Activated T-cell treated with anti-CD3 and anti-CD28 coated beads for 24 hours (primary cell): ENCODE measurements at regions not wholly inside any gene's neighbourhood (a gene's known extent, or its start where the extent isn't known, plus 50 kb on each side); places are given as distances from the start of the nearest gene placed in this dataset.
"Not testable (repeated sequence)": the region's sequence is repeated elsewhere in the genome, so short reads cannot be mapped to it uniquely, and the experiment has no call there.

Experiments
- DNase-seq: peaks from one replicate; pipeline ENCODE4 v3.0.0-alpha.2; 2020; ENCODE audit warnings: low read depth

GRCh38 chr7:67916111-67916510 lies 919.5 kb downstream of the TYW1 start:
- not testable (repeated sequence) for DNase-seq

GRCh38 chr7:67916571-67917436 lies 920.2 kb downstream of the TYW1 start:
- no peak for DNase-seq

DNA sequence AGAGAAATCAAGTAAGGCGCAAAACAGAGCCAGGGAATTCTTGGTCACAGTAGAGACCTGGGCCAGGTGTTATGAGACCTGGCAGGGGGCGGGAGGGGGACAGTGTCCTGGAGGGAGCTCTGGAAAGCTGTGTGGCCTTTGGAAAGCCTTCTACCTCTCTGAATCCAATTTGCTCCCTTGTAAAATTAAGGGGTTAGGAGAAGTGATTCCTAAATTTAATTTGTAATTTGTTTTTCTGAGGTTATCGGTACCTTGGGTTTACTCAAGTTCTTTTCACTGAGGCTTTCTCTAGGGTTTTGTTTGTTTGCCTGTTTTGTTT lies 920.8 kb downstream of the TYW1 start:
- no peak for DNase-seq

DNA sequence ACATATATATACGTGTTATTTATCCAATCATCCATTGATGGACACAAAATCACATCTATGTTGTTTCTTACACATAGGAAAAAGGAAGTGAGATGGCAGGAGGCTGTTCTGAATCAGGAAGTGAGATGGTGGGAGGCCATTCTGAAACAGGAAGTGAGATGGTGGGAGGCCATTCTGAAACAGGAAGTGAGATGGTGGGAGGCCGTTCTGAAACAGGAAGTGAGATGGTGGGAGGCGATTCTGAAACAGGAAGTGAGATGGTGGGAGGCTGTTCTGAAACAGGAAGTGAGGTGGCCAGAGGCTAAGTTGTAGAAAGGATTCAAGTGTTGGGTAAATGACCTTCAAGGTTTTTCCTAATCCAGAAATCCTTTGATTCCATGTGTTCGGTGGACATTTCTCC lies 921.5 kb downstream of the TYW1 start:
- no peak for DNase-seq

- DNase-seq = no peak
Observed at GRCh38 chr7:67923286-67923685, 926.7 kb downstream of the TYW1 start.

DNA sequence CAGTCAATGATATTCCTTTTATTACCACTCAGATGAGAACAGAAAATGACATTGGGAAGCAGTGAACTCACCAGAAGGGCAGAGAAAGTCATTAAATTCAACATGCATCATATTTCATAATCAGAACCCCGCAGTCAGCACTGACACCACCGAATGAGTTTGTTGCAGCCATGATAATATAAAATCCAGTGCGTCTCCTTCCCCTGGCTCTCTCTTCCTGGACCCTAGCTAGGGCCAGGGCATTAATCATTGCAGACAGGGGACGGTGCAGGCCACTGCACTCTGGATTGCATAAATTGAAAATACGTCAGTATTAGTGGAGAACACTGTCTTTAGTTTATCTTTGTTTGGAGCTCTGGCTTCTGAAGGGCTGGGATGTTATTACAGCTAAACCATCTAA lies 931.5 kb downstream of the TYW1 start:
- no peak for DNase-seq

DNA sequence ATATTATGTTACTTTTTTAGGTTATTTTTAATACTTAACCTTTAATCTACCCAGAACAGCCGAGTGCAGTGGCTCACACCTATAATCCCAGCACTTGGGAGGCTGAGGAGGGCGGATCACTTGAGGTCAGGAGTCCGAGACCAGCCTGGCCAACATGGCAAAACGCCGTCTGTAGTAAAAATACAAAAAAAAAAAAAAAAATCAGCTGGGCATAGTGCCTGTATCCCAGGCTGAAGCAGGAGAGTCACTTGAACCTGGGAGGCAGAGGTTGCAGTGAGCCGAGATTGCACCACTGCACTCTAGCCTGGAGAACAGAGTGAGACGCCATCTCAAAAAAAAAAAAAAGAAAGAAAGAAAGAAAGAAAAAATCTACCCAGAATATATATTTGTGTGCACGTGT lies 939.8 kb downstream of the TYW1 start:
- not testable (repeated sequence) for DNase-seq

DNA sequence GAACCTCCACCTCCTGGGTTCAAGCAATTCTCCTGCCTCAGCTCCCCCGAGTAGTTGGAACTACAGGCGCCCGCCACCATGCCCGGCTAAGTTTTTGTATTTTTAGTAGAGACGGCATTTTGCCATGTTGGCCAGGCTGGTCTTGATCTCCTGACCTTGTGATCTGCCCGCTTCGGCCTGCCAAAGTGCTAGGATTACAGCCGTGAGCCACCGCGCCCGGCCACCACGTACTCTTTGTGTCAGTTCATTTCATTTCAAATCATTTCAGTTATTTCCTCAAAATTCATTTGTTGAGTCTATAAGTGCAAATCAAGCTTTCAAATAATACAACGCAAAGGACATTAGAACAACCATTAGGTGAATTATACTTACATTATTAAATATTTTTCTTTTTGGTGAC lies 943.8 kb downstream of the TYW1 start:
- DNase-seq = no peak

DNA sequence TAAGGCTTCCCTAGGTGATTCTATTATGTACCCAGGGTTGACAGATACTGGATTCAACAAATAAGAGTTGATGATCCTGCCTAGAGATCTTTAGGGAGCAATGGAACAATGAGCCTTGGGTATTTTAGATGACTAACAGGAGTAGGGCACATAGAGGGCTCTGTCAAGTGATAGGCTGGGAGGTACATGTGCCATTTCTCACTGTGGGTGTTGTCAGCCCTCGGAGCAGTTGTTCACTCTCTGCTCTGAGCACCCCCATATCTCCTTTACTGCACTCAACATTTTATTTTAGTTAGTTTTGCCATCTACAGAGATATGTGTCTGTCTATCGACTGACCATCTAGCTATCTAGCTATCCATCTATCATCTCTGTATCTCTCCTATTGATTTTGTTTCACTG lies 950.6 kb downstream of the TYW1 start:
- no peak for DNase-seq

DNA sequence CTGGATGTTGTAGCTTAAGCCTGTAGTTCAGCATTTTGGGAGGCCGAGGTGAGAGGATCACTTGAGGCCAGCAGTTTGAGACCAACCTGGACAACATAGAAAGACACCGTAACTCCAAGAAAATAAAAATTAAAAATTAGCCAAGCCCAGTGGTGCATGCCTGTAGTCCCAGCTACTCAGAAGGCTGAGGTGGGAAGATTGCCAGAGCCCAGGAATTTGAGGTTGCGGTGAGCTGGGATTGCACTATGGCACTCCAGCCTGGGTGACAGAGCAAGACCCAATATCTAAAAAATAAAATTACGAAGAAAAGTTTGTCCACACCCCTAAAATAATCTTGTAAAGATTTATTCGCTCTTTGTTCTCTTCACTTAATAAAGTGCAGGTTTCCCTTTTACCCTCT lies 951.0 kb downstream of the TYW1 start:
- no peak for DNase-seq

DNA sequence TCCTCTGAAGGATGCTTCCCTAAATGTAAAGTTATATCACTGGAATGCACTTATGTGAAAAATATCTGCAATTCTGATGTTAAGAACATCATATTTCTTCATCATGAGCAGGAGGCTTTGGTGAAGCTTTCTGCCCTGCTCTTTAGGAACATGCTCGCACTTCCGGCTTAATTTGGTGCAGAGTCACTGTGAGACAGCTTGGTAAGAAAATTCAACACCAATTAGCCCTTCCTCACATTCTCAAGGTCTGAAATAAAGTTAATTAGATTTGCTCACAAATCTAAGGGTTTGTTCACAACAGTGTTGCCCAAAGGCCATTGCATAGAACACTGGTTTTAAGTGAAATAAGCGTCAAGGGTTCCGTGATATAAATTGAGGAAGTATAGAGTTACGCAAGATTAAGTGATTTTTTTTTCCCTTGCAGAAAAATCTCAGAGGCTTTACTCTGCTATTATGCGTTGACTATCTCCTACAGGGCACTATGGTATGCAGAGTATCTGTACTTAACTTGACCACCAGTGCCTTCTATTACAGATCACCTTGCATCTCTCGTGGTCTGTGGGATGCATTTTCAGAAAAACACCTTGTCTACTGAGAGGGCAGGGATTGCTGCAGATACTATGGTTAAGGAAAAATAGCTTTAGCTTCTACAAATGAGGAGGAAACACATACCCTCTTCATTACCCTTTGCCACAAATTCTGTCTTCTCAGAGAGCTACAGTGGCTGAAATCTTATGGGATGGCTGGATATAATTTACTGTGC lies 953.9 kb downstream of the TYW1 start:
- DNase-seq = no peak

- no peak for DNase-seq
Observed at GRCh38 chr7:67955061-67955460, 958.4 kb downstream of the TYW1 start.

GRCh38 chr7:67962863-67963262 lies 966.2 kb downstream of the TYW1 start:
- DNase-seq = no peak

DNA sequence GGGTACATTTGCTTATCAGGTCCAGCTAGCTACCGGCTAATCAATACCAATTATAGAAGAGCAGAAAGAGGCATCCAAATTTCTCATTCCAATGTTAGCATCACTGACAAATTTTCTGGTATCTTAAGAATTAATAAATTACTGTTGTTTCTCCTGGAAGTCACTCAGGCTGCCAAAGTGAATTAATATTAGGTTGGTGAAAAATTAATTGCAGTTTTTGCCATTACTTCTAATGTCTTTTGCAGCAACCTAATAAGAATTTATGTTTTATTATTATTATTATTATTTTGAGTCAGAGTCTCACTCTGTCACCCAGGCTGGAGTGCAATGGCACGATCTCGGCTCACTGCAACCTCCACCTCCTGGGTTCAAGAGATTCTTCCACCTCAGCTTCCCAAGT lies 979.9 kb downstream of the TYW1 start:
- DNase-seq = no peak

GRCh38 chr7:67983486-67983885 lies 986.9 kb downstream of the TYW1 start:
- DNase-seq = no peak

GRCh38 chr7:67984326-67984725 lies 987.7 kb downstream of the TYW1 start:
- no peak for DNase-seq

GRCh38 chr7:67989142-67989541 lies 992.5 kb downstream of the TYW1 start:
- no peak for DNase-seq

- no peak for DNase-seq
Observed at GRCh38 chr7:67990003-67990402, 993.4 kb downstream of the TYW1 start.

DNA sequence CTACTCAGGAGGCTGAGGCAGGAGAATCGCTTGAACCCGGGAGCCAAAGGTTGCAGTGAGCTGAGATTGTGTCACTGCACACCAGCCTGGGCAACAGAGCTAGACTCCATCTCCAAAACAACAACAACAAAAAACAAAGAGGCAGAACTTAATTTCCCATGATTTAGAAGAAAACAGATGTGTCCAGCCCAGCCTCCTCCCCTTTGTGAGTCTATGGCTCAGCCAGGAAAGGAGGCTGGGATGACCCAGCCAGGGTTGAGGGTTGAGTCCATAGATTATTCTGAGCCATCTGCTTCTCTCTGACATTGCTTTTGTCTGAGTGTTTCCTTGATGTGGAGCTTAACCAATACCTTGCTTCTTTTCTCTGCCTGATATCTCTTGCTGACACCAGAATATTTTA lies 994.1 kb downstream of the TYW1 start:
- no peak for DNase-seq

- DNase-seq = no peak
Observed at GRCh38 chr7:67992287-67992686, 995.7 kb downstream of the TYW1 start.

GRCh38 chr7:68005992-68006391 lies 1009.4 kb downstream of the TYW1 start:
- no peak for DNase-seq

GRCh38 chr7:68006619-68007018 lies 1010.0 kb downstream of the TYW1 start:
- no peak for DNase-seq

DNA sequence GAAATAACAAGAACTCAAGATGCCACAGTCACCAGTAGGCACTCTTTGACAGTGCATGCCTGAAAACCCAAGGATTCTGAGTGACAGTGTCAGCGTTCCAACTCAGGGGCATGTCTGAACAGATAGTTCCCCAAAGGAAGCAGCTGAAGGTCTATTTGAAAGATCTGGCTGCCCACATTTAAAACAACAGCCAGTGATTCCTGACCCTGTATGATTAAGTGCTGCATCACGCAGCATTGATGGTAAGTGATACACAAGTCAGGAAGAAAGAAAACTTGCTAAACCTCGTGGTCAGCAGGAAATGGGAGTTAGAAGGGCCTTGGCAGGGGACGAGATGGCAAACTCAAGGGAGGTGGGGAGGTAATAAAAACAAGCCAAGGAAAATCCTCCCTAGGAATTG lies 1013.1 kb downstream of the TYW1 start:
- no peak for DNase-seq
